Heart right ventricle (tissue), 16 donors: ENCODE measurements at regions not wholly inside any gene's neighbourhood (a gene's known extent, or its start where the extent isn't known, plus 50 kb on each side); places are given as distances from the start of the nearest gene placed in this dataset.

Experiments
- ATAC-seq, 8 donors: fragments of 200-7000 bp; cut with Tn5 transposase; one replicate each; pipeline ENCODE4 v1.9.1; 2020; ENCODE audit warnings: mild to moderate bottlenecking in 8 of 8, moderate library complexity in 8 of 8, moderate number of reproducible peaks in 1 of 8
- DNase-seq, 2 donors: peaks; one replicate each; pipeline ENCODE4 v3.0.0-alpha.2; 2020
- H3K27ac ChIP-seq, 10 donors: fragments of 200-600 bp; sonication (generic) in 2 of 10; one replicate each; pipeline versions ENCODE4 v1.5.0 to v1.8.0; 2020 to 2022; ENCODE audit warnings: mild to moderate bottlenecking in 3 of 10
- H3K27me3 ChIP-seq, 7 donors: fragments of 200-600 bp; one replicate each; pipeline ENCODE4 v1.8.0; 2021 to 2022; ENCODE audit warnings: mild to moderate bottlenecking in 2 of 7
- H3K36me3 ChIP-seq, 9 donors: fragments of 200-600 bp; sonication (generic) in 1 of 9; one replicate each; pipeline versions ENCODE4 v1.5.0 to v1.8.0; 2020 to 2022; ENCODE audit warnings: mild to moderate bottlenecking in 2 of 9
- H3K4me1 ChIP-seq, 9 donors: fragments of 200-600 bp; sonication (generic) in 1 of 9; one replicate each; pipeline versions ENCODE4 v1.5.0 to v1.8.0; 2020 to 2022; ENCODE audit warnings: mild to moderate bottlenecking in 4 of 9
- H3K4me3 ChIP-seq, 10 donors: fragments of 200-600 bp; sonication (generic) in 2 of 10; one replicate each; pipeline versions ENCODE4 v1.5.0 to v1.8.0; 2020 to 2022; ENCODE audit warnings: mild to moderate bottlenecking in 7 of 10, moderate library complexity in 2 of 10
- H3K9me3 ChIP-seq, 11 donors: fragments of 200-600 bp in 10 of 11; sonication (generic) in 2 of 11; one replicate each; pipeline versions ENCODE4 v1.5.0 to v1.8.0; 2013 to 2022; ENCODE audit warnings: mild to moderate bottlenecking in 2 of 11, control low read depth in 1 of 11, moderate library complexity in 1 of 11
- CTCF ChIP-seq, 9 donors: fragments of 200-600 bp; sonication (generic) in 2 of 9; IDR thresholded peaks; one replicate each; pipeline versions ENCODE4 v1.5.0 to v1.8.0; 2021 to 2022; ENCODE audit warnings: antibody characterized with exemption in 9 of 9, mild to moderate bottlenecking in 5 of 9, moderate library complexity in 1 of 9
- WGBS, 2 donors: extraction: QIAGEN DNeasy Blood & Tissue Kit; methylation state at CpG; one replicate each; pipeline ENCODE4 v1.1.7; 2013; ENCODE audit warnings: inconsistent platforms in 1 of 2; 5-methylcytosine and 5-hydroxymethylcytosine counted together
- intact Hi-C, 10 donors: fragments of 100-400 bp; cut with DNase I; formaldehyde crosslinking; loops; one replicate each; pipeline versions ENCODE4 v1.11.1 to v1.14.2; 2022
- donor health status: Arrhythmogenic right ventricular cardiomyopathy.
- donor health status: ischemic (EF 13 %, LVEDD 7.1; RV severe dilation, severe dysfunction).
- donor health status: healthy with polysubstance abuse.
- donor health status: DM: no; HTN: yes; CAD: no.
- donor health status: DM: no; HTN: no; CAD: no.
- donor health status: ischemic (EF 25% LVEDD 6.9; RV normal size, moderate dysfunction).
- donor health status: ischemic (EF 25% LVEDD 5.7; RV mildly dilated, moderate dysfunction).
- donor health status: healthy.
- donor health status: DM: yes; HTN: yes; CAD: no.
- donor health status: Ischemic cardiomyopathy.
- donor health status: ischemic (EF 35%, LVEDD 5.7; RV mildly dilated, moderate dysfunction).
- donor health status: nonischemic (EF 11% LVEDD 7.7; RV severe dilation, severe dysfunction).
- donor health status: DM: yes; HTN: yes; CAD: no.
- donor health status: PGD.
- donor health status: ischemic (EF 29% LVEDD 5.4; RV normal size, mild dysfunction).
- donor health status: nonischemic (EF 23%, LVEDD 6.1; RV moderate dilation, normal function).

- 43% methylated on average over 2 of the region's 2 CpGs for WGBS, 2 donors
- intact Hi-C loops = no loop called here
- Histone ChIP-seq H3K27me3 (peaks cover 0 to 3% (median 0%) of the 10 kb centered on the region in 7 donors), H3K4me1 (no peaks in the 10 kb centered on the region), H3K27ac (no peak overlapping the region), H3K36me3 (no peaks in the 10 kb centered on the region), H3K4me3 (no peak overlapping the region), H3K9me3 (peaks cover 0 to 3% (median 0%) of the 10 kb centered on the region in 11 donors)
- ATAC-seq (no peak), DNase-seq (no peak)
- TF ChIP-seq CTCF (IDR thresholded peaks at IDR 0.05) = no peak
Measured at GRCh38 chr7:88485821-88486220, 179.1 kb upstream of the STEAP4 start.

GRCh38 chr7:88484551-88484950, 177.9 kb upstream of the STEAP4 start:
- Histone ChIP-seq H3K9me3 (peaks cover 0 to 3% (median 0%) of the 10 kb centered on the region in 11 donors), H3K27me3 (no peaks in the 10 kb centered on the region), H3K36me3 (no peaks in the 10 kb centered on the region), H3K27ac (no peak overlapping the region), H3K4me1 (no peaks in the 10 kb centered on the region), H3K4me3 (no peak overlapping the region)
- no peak for TF ChIP-seq CTCF (IDR thresholded peaks at IDR 0.05)
- intact Hi-C loops = no loop called here
- ATAC-seq (no peak), DNase-seq (no peak)
- 54 to 56% methylated on average over 3 of the region's 3 CpGs for WGBS, 2 donors

- intact Hi-C loops = no loop called here
- no peaks in the 10 kb centered on the region for H3K9me3 ChIP-seq
- H3K27ac ChIP-seq = no peak overlapping the region
- H3K36me3 ChIP-seq = no peaks in the 10 kb centered on the region
- H3K4me3 ChIP-seq = no peak overlapping the region
- H3K27me3 ChIP-seq = no peaks in the 10 kb centered on the region
- ATAC-seq = no peak
- no peak for DNase-seq
- H3K4me1 ChIP-seq = no peaks in the 10 kb centered on the region
- TF ChIP-seq CTCF (IDR thresholded peaks at IDR 0.05) = no peak
Measured at GRCh38 chr7:88480896-88481295, 174.2 kb upstream of the STEAP4 start.

- no peak overlapping the region for H3K4me3 ChIP-seq
- DNase-seq = no peak
- no peaks in the 10 kb centered on the region for H3K9me3 ChIP-seq
- no peaks in the 10 kb centered on the region for H3K27me3 ChIP-seq
- ATAC-seq = no peak
- intact Hi-C loops = no loop called here
- no peak overlapping the region for H3K27ac ChIP-seq
- no peaks in the 10 kb centered on the region for H3K4me1 ChIP-seq
- no peak for TF ChIP-seq CTCF (IDR thresholded peaks at IDR 0.05)
- H3K36me3 ChIP-seq = no peaks in the 10 kb centered on the region
- WGBS, 2 donors = 60 to 70% methylated on average over 4 of the region's 4 CpGs
Measured at GRCh38 chr7:88480271-88480670, 173.6 kb upstream of the STEAP4 start.

- DNase-seq (no peak), ATAC-seq (no peak)
- H3K9me3 ChIP-seq = no peaks in the 10 kb centered on the region
- H3K27ac ChIP-seq = no peak overlapping the region
- H3K4me3 ChIP-seq = no peak overlapping the region
- H3K36me3 ChIP-seq = no peaks in the 10 kb centered on the region
- no peaks in the 10 kb centered on the region for H3K4me1 ChIP-seq
- intact Hi-C loops = no loop called here
- TF ChIP-seq CTCF (IDR thresholded peaks at IDR 0.05) = no peak
- no peaks in the 10 kb centered on the region for H3K27me3 ChIP-seq
Measured at GRCh38 chr7:88477976-88478375, 171.3 kb upstream of the STEAP4 start.
